SK-N-SH (cell line): ENCODE measurements at regions not wholly inside any gene's neighbourhood (a gene's known extent, or its start where the extent isn't known, plus 50 kb on each side); places are given as distances from the start of the nearest gene placed in this dataset.

Experiments
- CTCF ChIP-seq: fragments of 200-600 bp; sonication (generic); IDR thresholded peaks from 2 replicates; pipeline ENCODE4 v1.6.1; 2017; ENCODE audit warnings: antibody characterized with exemption, mild to moderate bottlenecking, moderate library complexity
- EZH2phosphoT487 ChIP-seq: fragments of 200-600 bp; sonication (generic); IDR thresholded peaks from 2 replicates; pipeline ENCODE4 v1.6.1; 2017; ENCODE audit warnings: low read depth, mixed run types, mild to moderate bottlenecking, antibody characterized with exemption, moderate library complexity, borderline replicate concordance
- GABPA ChIP-seq: IDR thresholded peaks from 2 replicates; pipeline ENCODE4 v1.4.0; 2012; ENCODE audit warnings: low read depth, mild to moderate bottlenecking
- MAX ChIP-seq: IDR thresholded peaks from 2 replicates; pipeline ENCODE4 v1.4.0; 2012; ENCODE audit warnings: low read depth
- MEF2A ChIP-seq: IDR thresholded peaks from 2 replicates; pipeline ENCODE4 v1.4.0; 2012; ENCODE audit warnings: low read depth, borderline replicate concordance
- NRF1 ChIP-seq: IDR thresholded peaks from 2 replicates; pipeline ENCODE4 v1.6.1; 2012; ENCODE audit warnings: low read depth, mild to moderate bottlenecking, low read length
- PBX3 ChIP-seq: IDR thresholded peaks from 2 replicates; pipeline ENCODE4; 2012
- POLR2AphosphoS5 ChIP-seq: IDR thresholded peaks from 2 replicates; pipeline ENCODE4 v1.6.1; 2012; ENCODE audit warnings: low read depth, low read length
- USF2 ChIP-seq: fragments of 150-350 bp; IDR thresholded peaks from 2 replicates; pipeline ENCODE4 v1.6.1; 2017; ENCODE audit warnings: antibody characterized with exemption, low read length, low read depth, borderline replicate concordance

- TF ChIP-seq CTCF, result no peak
- no peak for TF ChIP-seq GABPA
- TF ChIP-seq MEF2A, result no peak
- no peak for TF ChIP-seq USF2
- no peak for TF ChIP-seq POLR2AphosphoS5
- TF ChIP-seq NRF1, result no peak
- no peak for TF ChIP-seq MAX
- no peak for TF ChIP-seq EZH2phosphoT487
- no peak for TF ChIP-seq PBX3
Measured at GRCh38 chr12:30836656-30837445, 82.1 kb upstream of the CAPRIN2 start.
